GM10266 (cell line): ENCODE measurements at regions not wholly inside any gene's neighbourhood (a gene's known extent, or its start where the extent isn't known, plus 50 kb on each side); places are given as distances from the start of the nearest gene placed in this dataset.

Experiments
- DNase-seq: peaks from one replicate; pipeline ENCODE4 v3.0.0; 2012; ENCODE audit errors: extremely low spot score
- CTCF ChIP-seq: IDR thresholded peaks from 2 replicates; pipeline ENCODE4 v1.5.1; 2012; ENCODE audit warnings: mild to moderate bottlenecking, low read depth; ENCODE audit not compliant: control insufficient read depth, insufficient read depth; ENCODE audit errors: missing control alignments

- DNase-seq: no peak
- TF ChIP-seq CTCF: no peak
Measured at GRCh38 chr5:68930139-68930538, 163.7 kb upstream of the SLC30A5 start.

- DNase-seq: no peak
- no peak for TF ChIP-seq CTCF
Measured at GRCh38 chr5:68932830-68933434, 160.9 kb upstream of the SLC30A5 start.

GRCh38 chr5:68942169-68942568 is 151.6 kb upstream of the SLC30A5 start:
- no peak for DNase-seq
- no peak for TF ChIP-seq CTCF

GRCh38 chr5:68946728-68947127 is 147.1 kb upstream of the SLC30A5 start:
- no peak for DNase-seq
- no peak for TF ChIP-seq CTCF

GRCh38 chr5:68947986-68948385 is 145.8 kb upstream of the SLC30A5 start:
- no peak for DNase-seq
- TF ChIP-seq CTCF: no peak

- DNase-seq: no peak
- no peak for TF ChIP-seq CTCF
Measured at GRCh38 chr5:68949256-68949655, 144.6 kb upstream of the SLC30A5 start.

GRCh38 chr5:68949711-68950110 is 144.1 kb upstream of the SLC30A5 start:
- TF ChIP-seq CTCF: no peak
- no peak for DNase-seq
